Ovary (tissue), 3 donors: ENCODE measurements at regions not wholly inside any gene's neighbourhood (a gene's known extent, or its start where the extent isn't known, plus 50 kb on each side); places are given as distances from the start of the nearest gene placed in this dataset.

ENCODE experiments used
- CTCF ChIP-seq, 3 donors: fragments of 450-650 bp in 2 of 3; fragments of 200-600 bp in 1 of 3; IDR thresholded peaks; one replicate each; pipeline versions ENCODE4 v1.5.1 to v1.8.0; 2016 to 2022; ENCODE audit warnings: antibody characterized with exemption in 3 of 3, mild to moderate bottlenecking in 1 of 3
- EP300 ChIP-seq: sonication (generic); formaldehyde crosslinking; IDR thresholded peaks from one replicate; pipeline ENCODE4 v1.6.1; 2017; ENCODE audit warnings: antibody characterized with exemption
- donor health status: DM: no; HTN: no; CAD: no.

- no peak for TF ChIP-seq EP300
- TF ChIP-seq CTCF (IDR thresholded peaks at IDR 0.05), result no peak
Observed at GRCh38 chr6:140202964-140203515, 828.6 kb upstream of the CITED2 start.
